GM11168 (cell line): ENCODE measurements at regions not wholly inside any gene's neighbourhood (a gene's known extent, or its start where the extent isn't known, plus 50 kb on each side); places are given as distances from the start of the nearest gene placed in this dataset.
"Not testable (repeated sequence)": the region's sequence is repeated elsewhere in the genome, so short reads cannot be mapped to it uniquely, and the experiment has no call there.

Source experiments
- in situ Hi-C: fragments of 300-500 bp; cut with MboI; formaldehyde crosslinking; loops from one replicate; pipeline ENCODE4 v1.12.0; 2022; ENCODE audit warnings: low sequenced_read_pairs; ENCODE audit not compliant: unreplicated experiment

DNA sequence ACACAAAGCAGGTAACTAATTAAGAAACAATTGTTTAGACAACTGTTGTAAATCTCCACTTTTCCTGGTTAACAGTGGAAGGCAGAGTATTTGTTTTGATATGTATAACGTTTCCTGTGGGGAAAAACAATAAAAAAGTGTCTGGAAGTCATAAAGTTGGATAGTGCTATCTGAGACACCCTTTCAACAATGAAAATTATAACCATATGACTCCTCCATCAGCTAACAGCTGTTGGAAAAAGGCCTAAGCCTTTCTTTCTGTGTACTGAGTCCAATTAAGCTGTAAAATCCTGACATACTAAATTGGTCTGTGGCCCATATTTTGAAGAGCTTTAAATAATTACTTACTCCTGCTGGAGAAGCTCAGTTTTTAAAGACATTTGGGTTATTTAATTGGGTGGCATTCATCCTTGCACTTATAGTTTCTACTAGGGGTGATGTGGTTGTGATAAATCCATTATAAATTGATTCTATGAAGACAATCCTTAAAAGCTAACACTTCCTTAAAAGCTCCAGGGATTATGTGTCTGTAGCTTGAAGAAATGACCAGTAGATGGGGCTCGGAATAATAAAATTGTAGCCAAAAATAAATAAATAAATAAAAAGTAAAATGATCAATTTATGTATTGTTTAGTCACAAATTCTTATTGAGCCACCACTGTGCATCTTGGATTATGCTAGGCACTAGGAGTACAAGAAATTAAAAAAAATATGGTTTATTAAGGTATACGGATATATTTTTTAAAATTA is 698.1 kb upstream of the NXPH2 start:
- in situ Hi-C loops = no loop called here

DNA sequence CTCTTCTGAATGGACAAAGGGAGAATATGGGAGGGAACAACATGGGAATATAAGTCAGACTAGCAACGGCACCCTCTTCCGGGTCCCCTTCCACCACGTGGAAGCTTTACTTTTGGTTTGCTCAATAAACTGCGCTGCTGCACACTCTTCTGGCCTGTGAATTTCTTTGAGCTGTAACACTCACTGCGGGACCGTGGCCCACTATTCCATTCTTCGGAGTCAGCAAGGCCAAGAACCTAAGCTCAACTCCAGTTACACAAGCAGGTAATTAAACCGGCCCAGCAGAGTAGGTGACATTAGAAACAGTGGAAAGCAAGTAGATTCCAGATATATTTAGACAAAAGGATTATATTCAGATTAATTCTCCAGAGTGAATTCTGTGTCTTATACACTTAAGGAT is 697.4 kb upstream of the NXPH2 start:
- in situ Hi-C loops = no loop called here

DNA sequence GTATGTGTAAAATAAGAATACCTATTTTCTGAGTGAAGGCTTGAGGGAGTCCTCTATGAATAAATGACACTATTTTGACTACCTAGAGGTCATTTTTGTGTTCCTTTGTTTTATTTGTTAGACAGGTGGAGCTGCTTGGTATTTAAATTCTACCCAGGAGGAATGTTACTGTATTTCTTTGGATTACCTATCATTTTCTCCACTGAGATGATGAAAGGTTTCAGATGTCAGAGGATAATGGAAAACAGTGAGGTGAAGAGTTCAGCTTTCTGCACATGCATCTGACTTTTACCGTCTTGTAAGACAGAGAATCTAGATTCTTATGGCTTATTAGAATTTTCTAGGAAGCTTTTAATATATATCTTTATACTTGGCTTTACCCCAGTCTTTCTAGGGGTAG is 689.8 kb upstream of the NXPH2 start:
- in situ Hi-C loops = no loop called here

DNA sequence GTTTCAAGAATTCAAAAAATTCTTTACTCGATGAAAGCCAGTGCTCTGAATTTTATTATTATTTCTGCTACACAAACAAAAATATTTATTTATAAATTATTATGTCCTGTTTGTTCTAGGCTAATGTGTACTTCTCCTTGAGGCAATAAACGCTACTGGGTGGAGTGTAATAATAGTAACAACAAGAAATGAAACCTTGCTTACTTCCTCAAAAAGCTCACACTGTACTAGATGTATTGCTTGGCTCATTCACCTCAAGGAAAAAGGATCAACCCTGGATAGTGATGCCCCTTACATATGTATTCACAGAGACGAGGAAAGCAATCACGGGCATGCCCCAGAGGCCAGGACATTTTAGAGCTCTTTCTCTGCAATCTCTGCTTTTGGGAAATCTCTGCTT is 685.6 kb upstream of the NXPH2 start:
- in situ Hi-C loops = no loop called here

DNA sequence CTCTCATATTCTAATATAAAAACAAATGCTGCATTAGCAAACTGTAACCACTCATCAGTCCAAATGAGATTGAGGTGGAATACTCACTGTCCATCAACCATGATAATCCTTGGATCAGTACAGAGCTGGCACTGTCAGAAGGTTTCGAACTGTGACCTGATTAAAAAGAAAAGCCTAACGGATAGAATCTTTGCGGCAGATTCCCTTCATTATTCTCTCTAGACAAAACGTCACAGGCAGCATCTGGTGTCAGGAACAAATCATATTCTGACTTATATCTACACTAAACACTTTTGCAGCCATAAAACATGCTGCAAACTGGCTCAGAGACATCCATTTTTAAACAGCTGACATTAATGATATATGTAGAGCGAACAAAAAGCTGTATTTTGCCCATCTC is 677.7 kb upstream of the NXPH2 start:
- in situ Hi-C loops = no loop called here

DNA sequence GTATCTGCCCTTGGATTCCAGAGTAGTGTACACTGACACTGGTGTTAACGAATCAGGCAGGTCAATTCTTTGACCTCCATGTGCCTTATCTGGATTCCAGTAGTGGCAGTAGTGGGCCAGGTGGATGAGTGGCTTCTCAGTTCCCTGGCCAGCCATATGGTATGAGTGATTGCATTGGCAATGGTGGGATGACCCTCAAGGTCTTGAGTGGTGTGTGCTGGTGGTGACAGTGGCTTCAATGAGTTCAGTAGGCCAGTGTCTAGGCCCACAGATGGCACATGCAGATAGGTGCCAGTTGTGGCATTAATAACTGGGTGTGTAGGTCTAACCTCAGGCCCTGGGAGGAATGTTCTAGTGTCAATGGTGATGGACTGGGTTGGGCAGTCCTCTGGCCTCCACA is 674.1 kb upstream of the NXPH2 start:
- in situ Hi-C loops = no loop called here

DNA sequence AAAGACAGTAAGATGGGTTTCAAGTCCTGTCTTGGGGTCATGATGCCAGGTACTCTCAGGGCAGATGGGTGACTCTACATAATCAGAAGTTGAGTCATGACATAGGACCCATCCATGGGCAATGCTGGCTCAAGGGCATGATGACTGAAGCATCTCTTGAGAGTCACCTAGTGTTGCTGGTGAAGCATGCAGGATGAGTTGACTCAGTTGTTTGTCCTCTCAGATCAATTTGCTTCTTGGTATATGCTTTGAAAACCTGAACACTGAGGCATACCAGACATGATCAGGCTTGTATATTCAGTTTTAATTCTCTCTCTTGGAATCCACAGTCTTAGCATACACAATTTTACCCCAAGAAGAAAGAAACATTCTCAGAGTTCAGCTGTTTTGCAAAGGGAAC is 658.9 kb upstream of the NXPH2 start:
- in situ Hi-C loops = no loop called here

DNA sequence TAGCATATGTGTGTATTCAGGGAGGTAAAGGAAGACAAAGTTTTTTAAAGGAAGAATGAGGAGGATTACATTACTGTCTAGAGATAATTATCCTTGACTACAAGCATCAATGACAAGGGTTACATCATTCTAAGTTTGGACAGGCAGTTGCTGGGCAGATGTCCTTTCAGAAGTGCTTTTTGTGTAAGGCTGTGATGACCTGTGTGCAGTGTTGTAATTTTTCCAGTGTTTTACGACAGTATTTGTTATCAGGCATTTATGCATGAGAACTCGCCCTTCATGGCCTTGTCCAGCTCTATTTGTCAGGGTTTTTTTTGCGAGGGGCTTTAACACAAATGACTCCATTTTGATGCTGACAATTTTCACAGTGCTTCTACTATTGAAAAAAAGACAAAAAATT is 658.3 kb upstream of the NXPH2 start:
- in situ Hi-C loops = no loop called here

DNA sequence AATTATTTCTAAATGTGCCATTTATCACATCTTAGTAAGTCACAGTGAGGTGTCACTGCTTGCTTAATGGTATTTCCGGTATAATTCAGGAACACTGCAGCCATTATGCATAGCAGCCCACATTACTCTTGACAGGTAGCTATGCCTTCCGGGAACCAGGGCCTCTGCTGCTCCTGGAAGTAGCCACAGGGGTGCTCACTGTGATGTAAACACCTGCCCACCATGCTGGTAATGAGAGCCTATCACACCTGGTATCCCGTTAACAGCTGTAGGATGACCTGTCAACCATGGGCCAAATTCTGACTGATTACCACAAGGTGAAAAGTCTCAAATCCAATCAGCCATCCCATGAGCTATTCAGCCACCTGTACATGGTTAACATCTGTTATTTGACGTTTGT is 647.0 kb upstream of the NXPH2 start:
- in situ Hi-C loops = no loop called here

DNA sequence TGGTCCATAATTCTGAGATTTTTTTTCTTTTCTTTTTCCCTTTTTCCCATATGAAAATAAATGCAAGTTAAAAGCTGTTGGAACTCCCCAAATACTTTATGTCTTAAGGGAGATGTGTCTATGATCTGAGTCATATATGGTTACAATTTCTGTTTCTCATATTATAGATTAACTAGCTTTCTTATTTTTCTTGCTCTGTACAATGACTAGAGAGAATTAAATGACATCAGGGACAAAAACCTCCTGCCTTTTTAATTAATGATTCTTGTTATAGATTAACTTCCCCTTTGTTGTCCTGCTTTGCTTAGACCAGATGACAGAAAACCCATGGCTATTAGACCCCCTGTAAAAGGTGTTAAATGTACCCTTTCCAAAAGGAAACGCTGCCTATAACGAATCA is 643.9 kb upstream of the NXPH2 start:
- in situ Hi-C loops = no loop called here

DNA sequence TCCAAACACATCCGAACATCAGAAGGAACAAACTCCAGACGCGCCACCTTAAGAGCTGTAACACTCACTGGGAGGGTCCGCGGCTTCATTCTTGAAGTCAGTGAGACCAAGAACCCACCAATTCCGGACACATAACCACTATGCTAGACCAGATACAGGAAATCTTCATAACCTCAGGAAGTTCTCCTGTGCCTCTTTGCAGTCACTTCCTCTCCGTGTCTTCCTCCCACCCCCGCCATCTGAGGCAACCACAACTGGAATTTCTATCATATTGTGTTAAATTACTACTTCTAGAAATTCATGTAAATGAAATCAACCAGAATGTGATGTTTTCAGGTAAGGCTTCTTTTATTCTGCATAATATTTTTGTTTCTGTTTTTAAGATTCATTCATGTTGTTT is 631.0 kb upstream of the NXPH2 start:
- in situ Hi-C loops = no loop called here

DNA sequence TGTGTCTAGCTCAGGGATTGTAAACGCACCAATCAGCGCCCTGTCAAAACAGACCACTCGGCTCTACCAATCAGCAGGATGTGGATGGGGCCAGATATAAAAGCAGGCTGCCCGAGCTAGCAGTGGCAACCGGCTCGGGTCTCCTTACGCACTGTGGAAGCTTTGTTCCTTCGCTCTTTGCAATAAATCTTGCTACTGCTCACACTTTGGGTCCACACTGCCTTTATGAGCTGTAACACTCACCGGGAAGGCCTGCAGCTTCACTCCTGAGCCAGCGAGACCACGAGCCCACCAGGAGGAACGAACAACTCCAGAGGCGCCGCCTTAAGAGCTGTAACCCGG is 630.6 kb upstream of the NXPH2 start:
- in situ Hi-C loops = not testable (repeated sequence)

DNA sequence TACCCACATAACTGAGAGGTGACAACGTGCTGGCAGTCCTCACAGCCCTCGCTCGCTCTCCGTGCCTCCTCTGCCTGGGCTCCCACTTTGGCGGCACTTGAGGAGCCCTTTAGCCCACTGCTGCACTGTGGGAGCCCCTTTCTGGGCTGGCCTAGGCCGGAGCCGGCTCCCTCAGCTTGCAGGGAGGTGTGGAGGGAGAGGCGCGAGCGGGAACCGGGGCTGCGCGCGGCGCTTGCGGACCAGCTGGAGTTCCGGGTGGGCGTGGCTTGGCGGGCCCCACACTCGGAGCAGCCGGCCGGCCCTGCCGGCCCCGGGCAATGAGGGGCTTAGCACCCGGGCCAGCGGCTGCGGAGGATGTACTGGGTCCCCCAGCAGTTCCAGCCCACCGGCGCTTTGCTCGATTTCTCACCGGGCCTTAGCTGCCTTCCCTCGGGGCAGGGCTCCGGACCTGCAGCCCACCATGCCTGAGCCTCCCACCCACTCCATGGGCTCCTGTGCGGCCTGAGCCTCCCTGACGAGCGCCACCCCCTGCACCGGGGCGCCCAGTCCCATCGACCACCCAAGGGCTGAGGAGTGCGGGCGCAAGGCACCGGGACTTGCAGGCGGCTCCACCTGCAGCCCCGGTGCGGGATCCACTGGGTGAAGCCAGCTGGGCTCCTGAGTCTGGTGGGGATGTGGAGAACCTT is 630.1 kb upstream of the NXPH2 start:
- in situ Hi-C loops = not testable (repeated sequence)

DNA sequence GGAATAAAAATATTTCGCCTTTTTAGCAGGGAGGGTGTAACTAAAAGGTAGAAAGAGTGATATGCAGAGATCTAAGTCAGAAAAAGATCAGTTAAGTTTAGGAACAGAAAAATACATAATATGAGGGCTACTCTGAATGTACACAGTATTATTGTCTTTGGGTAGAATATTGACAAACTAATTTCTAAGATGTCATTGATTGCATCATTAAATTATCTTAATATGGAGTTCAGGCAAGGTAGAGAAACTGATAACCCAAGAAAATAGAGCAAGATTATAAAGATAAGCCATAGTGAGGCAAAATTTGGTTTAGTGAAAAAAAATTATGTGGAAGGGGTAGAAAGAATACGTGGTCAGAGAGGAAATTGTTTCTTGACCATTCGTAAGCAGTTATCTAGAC is 629.0 kb upstream of the NXPH2 start:
- in situ Hi-C loops = no loop called here

DNA sequence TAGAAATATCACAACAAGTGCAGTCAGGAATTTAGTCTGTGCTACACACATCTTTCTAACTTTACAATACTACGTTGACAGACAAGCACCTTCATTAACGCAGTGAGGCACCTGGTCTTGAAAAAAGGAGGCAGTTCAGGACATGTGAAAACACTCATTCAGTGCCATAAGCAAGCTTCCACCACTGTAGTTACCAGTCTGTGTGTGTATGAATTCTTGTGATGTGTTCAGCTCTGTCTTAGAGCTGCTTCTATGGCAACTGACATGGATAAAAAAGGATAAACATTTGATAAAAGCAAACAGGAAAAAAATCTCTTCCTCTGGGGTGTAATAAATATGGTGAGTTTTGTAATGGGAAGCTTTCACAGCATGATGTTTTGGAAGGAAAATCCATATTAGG is 623.8 kb upstream of the NXPH2 start:
- in situ Hi-C loops = no loop called here

DNA sequence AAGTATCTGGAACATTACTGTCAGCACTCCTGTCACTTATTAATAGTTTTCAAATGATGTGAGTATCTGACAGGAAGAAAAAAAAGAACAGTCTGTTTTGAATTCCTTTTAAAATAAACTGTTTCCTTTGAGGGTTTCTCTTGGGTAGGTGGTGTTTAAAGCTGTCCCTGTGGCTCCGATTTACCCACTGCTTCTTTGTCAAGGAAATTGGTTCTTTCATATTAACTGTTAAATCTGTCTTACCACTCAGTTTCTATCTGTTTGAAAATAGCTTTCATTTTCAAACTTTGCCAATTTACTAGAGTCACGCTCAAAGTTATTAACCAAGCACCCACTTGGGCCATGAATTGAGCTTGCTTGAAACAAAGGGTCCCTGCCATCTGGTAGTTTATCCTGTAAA is 614.6 kb upstream of the NXPH2 start:
- in situ Hi-C loops = no loop called here

DNA sequence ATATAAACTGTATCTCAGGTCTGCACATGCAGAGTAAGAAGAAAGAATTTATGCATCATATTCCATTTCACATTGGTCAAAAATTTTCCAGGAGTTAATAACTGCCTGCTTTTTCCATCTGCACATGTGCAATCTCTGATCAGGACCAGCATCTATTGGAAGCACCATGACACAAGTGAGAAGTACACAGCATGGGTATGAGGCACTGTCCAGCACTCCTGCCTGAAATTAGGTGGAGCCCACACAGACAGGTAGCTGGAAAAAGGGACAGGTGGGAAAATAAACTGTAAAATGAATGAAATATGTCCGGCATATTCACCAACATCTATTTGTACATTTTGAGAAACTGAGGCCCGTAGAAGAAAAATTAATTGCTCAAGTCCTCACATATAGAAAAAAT is 609.2 kb upstream of the NXPH2 start:
- in situ Hi-C loops = no loop called here

DNA sequence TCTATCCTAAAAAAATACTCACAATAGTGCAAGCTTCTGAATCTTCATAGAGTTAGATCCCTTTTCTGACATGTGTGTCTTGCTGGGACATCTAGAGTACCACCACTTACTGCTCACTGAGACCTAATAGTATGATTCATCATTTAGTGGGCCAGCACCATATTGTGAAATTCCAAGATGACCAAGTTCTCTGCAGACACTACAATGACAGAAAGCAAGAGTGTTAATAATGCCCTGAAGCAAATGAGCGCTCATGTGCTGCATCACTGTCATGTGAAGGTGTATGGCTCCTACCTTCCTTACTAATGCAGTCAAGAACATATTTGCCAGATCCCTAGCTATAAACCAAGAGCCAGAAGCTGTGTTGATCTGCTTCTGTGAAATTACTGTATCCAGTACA is 606.2 kb upstream of the NXPH2 start:
- in situ Hi-C loops = no loop called here

DNA sequence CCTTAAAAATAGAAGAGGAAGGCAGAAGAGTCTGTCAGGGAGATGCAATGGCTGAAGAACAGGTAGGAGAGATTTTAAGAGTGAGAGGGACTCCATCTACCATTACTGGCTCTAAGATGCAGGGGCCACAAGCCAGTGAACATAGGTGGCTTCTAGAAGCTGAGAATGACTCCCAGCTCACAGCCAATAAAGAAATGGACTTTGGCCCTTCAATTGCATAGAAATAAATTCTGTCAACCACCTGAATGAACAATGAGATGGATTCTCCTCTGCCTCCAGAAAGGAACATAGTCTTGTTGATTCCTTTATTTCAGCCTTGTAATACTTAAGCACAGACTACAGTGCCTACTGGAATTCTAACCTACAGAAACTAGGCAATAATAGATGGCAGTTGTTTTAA is 603.3 kb upstream of the NXPH2 start:
- in situ Hi-C loops = no loop called here

DNA sequence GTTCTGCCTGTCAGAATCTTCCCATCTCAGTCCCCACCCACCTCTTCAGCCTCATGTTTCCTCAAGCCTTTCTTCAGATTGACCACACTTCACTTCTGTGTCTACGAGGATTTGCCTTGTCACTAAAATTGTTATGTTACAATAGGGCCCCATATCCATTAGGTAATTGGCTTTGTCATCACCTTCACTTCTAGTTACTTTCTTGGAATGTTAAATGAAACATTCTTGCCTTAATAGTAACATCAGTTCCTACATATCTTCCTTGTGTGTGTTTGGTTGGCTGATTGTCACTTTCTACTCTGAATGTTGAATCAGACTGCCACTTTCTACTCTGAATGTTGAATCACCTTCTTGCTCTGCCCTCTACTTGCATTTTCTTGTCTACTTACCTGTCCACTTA is 599.9 kb upstream of the NXPH2 start:
- in situ Hi-C loops = no loop called here

DNA sequence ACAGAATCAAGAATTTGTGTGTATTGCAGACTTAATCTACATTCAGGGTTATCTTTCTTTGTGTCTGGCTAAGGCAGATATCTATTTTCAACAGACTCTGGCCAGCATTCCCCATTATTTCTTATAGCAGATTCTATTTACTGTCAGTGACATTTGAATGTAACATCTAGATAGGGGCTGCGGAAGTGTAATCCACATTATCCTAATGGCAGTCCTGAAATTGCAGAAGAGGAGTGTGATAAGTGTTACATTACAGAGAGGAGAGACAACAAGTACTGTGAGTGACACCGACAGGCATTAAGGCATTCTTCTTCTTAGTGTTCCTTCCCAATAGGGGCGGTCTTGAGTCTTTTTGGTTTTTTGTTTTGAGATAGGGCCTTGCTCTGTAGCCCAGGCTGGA is 598.2 kb upstream of the NXPH2 start:
- in situ Hi-C loops = no loop called here

DNA sequence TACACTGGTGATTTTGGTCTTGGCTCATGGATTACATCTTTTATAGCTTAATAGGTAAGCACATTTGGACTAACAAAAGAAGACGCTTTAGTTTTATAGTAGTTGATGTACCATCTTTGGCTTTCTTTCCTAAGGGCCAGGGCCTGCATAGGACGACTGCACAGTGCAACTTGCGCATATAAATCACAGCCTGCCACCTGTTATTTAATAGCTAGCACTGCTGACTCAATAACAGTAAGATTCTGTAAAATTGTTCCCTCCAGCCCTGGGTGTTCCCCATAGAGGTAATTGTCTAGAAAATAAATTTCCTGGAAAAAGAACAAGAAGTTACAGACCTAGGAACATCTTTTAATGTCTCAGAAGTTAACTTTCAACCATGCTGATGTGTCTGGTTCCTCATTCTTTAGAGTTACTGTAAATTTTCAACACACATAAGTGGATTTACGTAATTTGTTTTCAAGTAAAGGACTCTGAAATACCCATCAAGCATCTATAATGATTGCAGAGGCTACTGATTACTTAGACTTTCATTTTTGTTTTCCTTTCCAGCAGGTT is 594.2 kb upstream of the NXPH2 start:
- in situ Hi-C loops = no loop called here
